Colonic mucosa (tissue), 4 donors: ENCODE measurements at regions not wholly inside any gene's neighbourhood (a gene's known extent, or its start where the extent isn't known, plus 50 kb on each side); places are given as distances from the start of the nearest gene placed in this dataset.

Experiments
- DNase-seq: peaks from one replicate; pipeline ENCODE4 v3.0.0-alpha.2; 2020
- H3K27ac ChIP-seq: fragments of 200-600 bp; one replicate; pipeline ENCODE4 v1.8.0; 2021
- H3K27me3 ChIP-seq: fragments of 200-600 bp; one replicate; pipeline ENCODE4 v1.8.0; 2021
- H3K36me3 ChIP-seq: fragments of 200-600 bp; one replicate; pipeline ENCODE4 v1.8.0; 2021
- H3K4me1 ChIP-seq: fragments of 200-600 bp; one replicate; pipeline ENCODE4 v1.8.0; 2021; ENCODE audit warnings: mild to moderate bottlenecking
- H3K4me3 ChIP-seq: fragments of 200-600 bp; one replicate; pipeline ENCODE4 v1.8.0; 2021
- H3K9ac ChIP-seq, 2 donors: one replicate each; pipeline ENCODE4 v1.7.0; 2013; ENCODE audit warnings: control low read depth in 2 of 2, low read depth in 2 of 2, low read length in 2 of 2
- H3K9me3 ChIP-seq: fragments of 200-600 bp; one replicate; pipeline ENCODE4 v1.8.0; 2021
- CTCF ChIP-seq: fragments of 200-600 bp; IDR thresholded peaks from one replicate; pipeline ENCODE4 v1.8.0; 2022; ENCODE audit warnings: antibody characterized with exemption, mild to moderate bottlenecking
- intact Hi-C: fragments of 100-400 bp; cut with DNase I; formaldehyde crosslinking; loops from one replicate; pipeline ENCODE4 v1.14.1; 2022
- donor health status: healthy.
- donor health status: DM: no; HTN: no; CAD: no.
- donor health status: DM: no; HTN: no; CAD: no.

- Histone ChIP-seq H3K9me3 (no peaks in the 10 kb centered on the region), H3K27ac (no peak overlapping the region), H3K27me3 (no peaks in the 10 kb centered on the region), H3K4me1 (no peaks in the 10 kb centered on the region), H3K4me3 (no peak overlapping the region), H3K9ac (no peak overlapping the region), H3K36me3 (no peaks in the 10 kb centered on the region)
- no peak for TF ChIP-seq CTCF
- intact Hi-C loops, result no loop called here
- DNase-seq, result no peak
Measured at GRCh38 chr18:67310826-67311225, 205.7 kb downstream of the DSEL start.

GRCh38 chr18:67308819-67309218 is 207.7 kb downstream of the DSEL start:
- intact Hi-C loops, result no loop called here
- no peaks in the 10 kb centered on the region for H3K27me3 ChIP-seq
- DNase-seq, result no peak
- no peaks in the 10 kb centered on the region for H3K9me3 ChIP-seq
- no peak for TF ChIP-seq CTCF
- H3K4me1 ChIP-seq, result no peaks in the 10 kb centered on the region
- H3K4me3 ChIP-seq, result no peak overlapping the region
- H3K9ac ChIP-seq, result no peak overlapping the region
- H3K36me3 ChIP-seq, result no peaks in the 10 kb centered on the region
- no peak overlapping the region for H3K27ac ChIP-seq

GRCh38 chr18:67305466-67305865 is 211.1 kb downstream of the DSEL start:
- Histone ChIP-seq H3K4me1 (no peaks in the 10 kb centered on the region), H3K27ac (no peak overlapping the region), H3K36me3 (no peaks in the 10 kb centered on the region), H3K4me3 (no peak overlapping the region), H3K9ac (no peak overlapping the region), H3K9me3 (no peaks in the 10 kb centered on the region), H3K27me3 (no peaks in the 10 kb centered on the region)
- intact Hi-C loops, result no loop called here
- no peak for TF ChIP-seq CTCF
- no peak for DNase-seq

- no peak for TF ChIP-seq CTCF
- intact Hi-C loops, result no loop called here
- H3K4me3 ChIP-seq, result no peak overlapping the region
Measured at GRCh38 chr18:67302043-67302442, 214.5 kb downstream of the DSEL start.

GRCh38 chr18:67301592-67301991 is 214.9 kb downstream of the DSEL start:
- no peaks in the 10 kb centered on the region for H3K36me3 ChIP-seq
- no peaks in the 10 kb centered on the region for H3K9me3 ChIP-seq
- no peak for DNase-seq
- no peak overlapping the region for H3K27ac ChIP-seq
- no peak overlapping the region for H3K4me3 ChIP-seq
- H3K4me1 ChIP-seq, result no peaks in the 10 kb centered on the region
- intact Hi-C loops, result no loop called here
- TF ChIP-seq CTCF, result no peak
- H3K27me3 ChIP-seq, result no peaks in the 10 kb centered on the region
- H3K9ac ChIP-seq, result no peak overlapping the region

More at GRCh38 chr18:67302043-67302442, 214.5 kb downstream of the DSEL start:
- no peak overlapping the region for H3K9ac ChIP-seq
- no peak overlapping the region for H3K27ac ChIP-seq
- no peaks in the 10 kb centered on the region for H3K36me3 ChIP-seq
- no peak for DNase-seq
- H3K4me1 ChIP-seq, result no peaks in the 10 kb centered on the region
- H3K9me3 ChIP-seq, result no peaks in the 10 kb centered on the region
- H3K27me3 ChIP-seq, result no peaks in the 10 kb centered on the region

- no peak overlapping the region for H3K9ac ChIP-seq
- H3K27me3 ChIP-seq, result no peaks in the 10 kb centered on the region
- DNase-seq, result no peak
- H3K4me1 ChIP-seq, result no peaks in the 10 kb centered on the region
- TF ChIP-seq CTCF, result no peak
- H3K9me3 ChIP-seq, result no peaks in the 10 kb centered on the region
- H3K27ac ChIP-seq, result no peak overlapping the region
- H3K4me3 ChIP-seq, result no peak overlapping the region
- intact Hi-C loops, result no loop called here
- no peaks in the 10 kb centered on the region for H3K36me3 ChIP-seq
Measured at GRCh38 chr18:67300498-67300897, 216.0 kb downstream of the DSEL start.
